Muscle of leg (tissue), 3 donors: ENCODE measurements at regions not wholly inside any gene's neighbourhood (a gene's known extent, or its start where the extent isn't known, plus 50 kb on each side); places are given as distances from the start of the nearest gene placed in this dataset.
A peak's percentile ranks its signal among the peaks of the same experiment; 100 is the strongest.

Experiments
- DNase-seq: peaks from one replicate; pipeline ENCODE4 v3.0.0; 2013
- H3K27ac ChIP-seq: one replicate; pipeline ENCODE4 v1.5.1; 2013; ENCODE audit warnings: mild to moderate bottlenecking, low read length, control low read depth
- H3K27me3 ChIP-seq: one replicate; pipeline ENCODE4 v1.6.1; 2013; ENCODE audit warnings: low read length; ENCODE audit not compliant: control insufficient read depth, insufficient read depth
- H3K36me3 ChIP-seq: one replicate; pipeline ENCODE4 v1.6.1; 2013; ENCODE audit warnings: low read length; ENCODE audit not compliant: control insufficient read depth, insufficient read depth
- H3K4me1 ChIP-seq: one replicate; pipeline ENCODE4 v1.6.1; 2013; ENCODE audit warnings: low read length; ENCODE audit not compliant: control insufficient read depth, insufficient read depth
- H3K4me3 ChIP-seq: one replicate; pipeline ENCODE4 v1.5.1; 2013; ENCODE audit warnings: low read length, control low read depth
- H3K9me3 ChIP-seq: replicated peaks from 2 replicates; pipeline ENCODE4 v1.6.1; 2013; ENCODE audit warnings: low read depth, low read length; ENCODE audit not compliant: control insufficient read depth
- WGBS: methylation state at CpG from one replicate; pipeline ENCODE4 v1.1.5; 2013; ENCODE audit warnings: missing lambda C conversion rate; ENCODE audit not compliant: insufficient coverage; 5-methylcytosine and 5-hydroxymethylcytosine counted together

GRCh38 chr11:45502226-45502545 lies 163.2 kb downstream of the CHST1 start:
- 78% methylated on average over 3 of the region's 5 CpGs for WGBS
- H3K4me3 ChIP-seq, result no peak overlapping the region
- H3K27me3 ChIP-seq, result no peaks in the 10 kb centered on the region
- H3K9me3 ChIP-seq, result no peaks in the 10 kb centered on the region
- H3K27ac ChIP-seq, result no peak overlapping the region
- H3K4me1 ChIP-seq, result peaks cover 17% of the 10 kb centered on the region
- DNase-seq, result no peak
- H3K36me3 ChIP-seq, result no peaks in the 10 kb centered on the region

DNA sequence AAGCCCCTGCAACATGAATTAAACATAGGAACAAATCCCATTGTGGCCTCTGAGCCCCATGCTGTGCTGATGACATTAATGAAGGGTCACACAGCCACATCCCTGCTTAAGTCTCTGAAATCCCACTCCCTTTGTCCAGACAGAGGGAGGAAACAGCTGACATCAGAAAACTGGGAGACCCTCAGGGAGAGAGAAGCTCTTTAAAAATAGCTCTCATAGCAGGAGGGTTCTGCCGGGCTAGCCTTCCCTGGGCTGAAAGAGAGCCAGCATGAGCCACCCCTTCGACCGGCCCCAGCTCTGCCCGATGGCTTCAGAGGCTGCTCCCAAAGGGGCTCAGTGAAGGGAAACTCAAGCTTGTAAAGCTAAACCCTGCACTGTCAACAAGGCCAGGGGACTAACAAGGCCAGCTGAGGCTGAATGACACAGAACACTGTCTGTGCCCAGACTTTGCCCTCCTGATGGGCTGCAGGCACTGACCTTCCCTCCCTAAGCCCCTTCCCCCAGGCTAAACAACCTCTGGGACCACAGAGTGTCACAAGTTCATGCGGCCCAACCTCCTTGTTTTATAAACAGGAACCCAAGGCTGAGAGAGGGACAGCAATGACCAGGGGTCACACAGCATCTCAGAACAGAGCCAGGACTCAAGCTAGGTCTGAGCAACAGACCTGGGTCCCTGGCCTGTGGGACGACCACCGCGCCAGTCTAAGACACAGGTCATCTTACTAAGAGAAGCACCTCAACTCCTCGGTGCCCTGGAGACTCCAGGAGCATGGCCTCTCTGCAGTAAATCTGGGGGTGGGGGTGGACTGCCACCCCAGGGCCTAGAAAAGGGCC lies 163.8 kb downstream of the CHST1 start:
- Histone ChIP-seq H3K27ac (peak overlapping the region; percentile 30), H3K9me3 (no peaks in the 10 kb centered on the region), H3K27me3 (no peaks in the 10 kb centered on the region), H3K4me3 (no peak overlapping the region), H3K36me3 (no peaks in the 10 kb centered on the region), H3K4me1 (peaks cover 17% of the 10 kb centered on the region)
- peak; percentile 41 for DNase-seq
- WGBS, result 22% methylated on average over 6 of the region's 9 CpGs

DNA sequence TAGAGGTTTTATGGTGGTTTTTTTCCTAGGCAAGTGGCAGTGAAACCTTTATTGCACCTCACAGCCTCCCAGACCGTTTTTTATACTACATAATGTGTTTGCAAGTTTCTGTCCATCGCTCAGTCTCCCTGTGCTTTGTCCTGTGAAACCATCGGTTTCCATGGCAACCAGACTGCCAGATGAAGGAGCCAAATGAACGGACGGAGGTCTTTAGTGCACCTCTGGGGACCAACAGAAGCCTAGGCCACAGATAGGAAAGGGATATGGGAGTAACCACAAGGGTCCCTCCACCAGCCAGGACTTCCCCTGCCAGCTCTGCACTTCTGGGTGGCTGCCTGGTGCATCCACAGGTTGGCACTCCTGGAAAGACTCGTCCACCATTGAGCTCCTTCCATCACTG lies 165.0 kb downstream of the CHST1 start:
- WGBS, result 6% methylated on average over 3 of the region's 6 CpGs
- Histone ChIP-seq H3K36me3 (no peaks in the 10 kb centered on the region), H3K4me1 (peaks cover 17% of the 10 kb centered on the region), H3K4me3 (no peak overlapping the region), H3K27ac (no peak overlapping the region), H3K27me3 (no peaks in the 10 kb centered on the region), H3K9me3 (no peaks in the 10 kb centered on the region)
- peak; percentile 72 for DNase-seq

GRCh38 chr11:45494738-45495137 lies 170.7 kb downstream of the CHST1 start:
- H3K4me3 ChIP-seq, result no peak overlapping the region
- H3K36me3 ChIP-seq, result no peaks in the 10 kb centered on the region
- DNase-seq, result no peak
- no peaks in the 10 kb centered on the region for H3K27me3 ChIP-seq
- H3K4me1 ChIP-seq, result no peaks in the 10 kb centered on the region
- no peaks in the 10 kb centered on the region for H3K9me3 ChIP-seq
- no CpG with 5 or more reads among the region's 2 CpGs for WGBS
- no peak overlapping the region for H3K27ac ChIP-seq

- 83% methylated on average over 1 of the region's 7 CpGs for WGBS
These were observed 176.0 kb downstream of the CHST1 start for GRCh38 chr11:45489281-45489905.

DNA sequence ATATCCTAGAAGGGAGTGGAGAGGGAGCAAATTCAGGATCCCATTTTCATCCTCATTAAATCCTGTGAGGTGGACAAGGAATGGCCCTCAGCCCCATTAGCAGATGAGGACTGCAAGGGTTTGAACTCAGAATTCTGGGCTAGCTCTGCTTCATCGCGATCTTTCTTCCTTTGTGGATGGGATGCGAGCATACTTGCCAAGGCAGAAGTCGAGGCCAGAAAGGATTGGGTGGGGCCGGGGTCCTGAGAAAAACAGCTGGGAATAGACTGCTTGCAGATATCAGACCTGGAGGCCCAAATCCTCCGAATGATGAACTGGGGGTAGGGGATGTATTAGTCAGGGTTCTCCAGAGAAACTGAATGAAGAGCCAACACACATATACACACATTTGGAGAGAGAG lies 179.0 kb downstream of the CHST1 start:
- H3K4me1 ChIP-seq, result no peaks in the 10 kb centered on the region
- 95% methylated on average over 4 of the region's 6 CpGs for WGBS
- no peaks in the 10 kb centered on the region for H3K36me3 ChIP-seq
- no peaks in the 10 kb centered on the region for H3K9me3 ChIP-seq
- DNase-seq, result no peak
- H3K27me3 ChIP-seq, result peaks cover 3% of the 10 kb centered on the region
- no peak overlapping the region for H3K27ac ChIP-seq
- no peak overlapping the region for H3K4me3 ChIP-seq

More at GRCh38 chr11:45489281-45489905, 176.0 kb downstream of the CHST1 start:
- Histone ChIP-seq H3K27me3 (peaks cover 3% of the 10 kb centered on the region), H3K9me3 (no peaks in the 10 kb centered on the region), H3K36me3 (no peaks in the 10 kb centered on the region), H3K4me1 (no peaks in the 10 kb centered on the region), H3K27ac (no peak overlapping the region), H3K4me3 (no peak overlapping the region)
- DNase-seq, result no peak

- H3K4me3 ChIP-seq, result no peak overlapping the region
- 76% methylated on average over 6 of the region's 8 CpGs for WGBS
- H3K27me3 ChIP-seq, result peaks cover 3% of the 10 kb centered on the region
- DNase-seq, result no peak
- H3K4me1 ChIP-seq, result no peaks in the 10 kb centered on the region
- H3K36me3 ChIP-seq, result no peaks in the 10 kb centered on the region
- H3K9me3 ChIP-seq, result no peaks in the 10 kb centered on the region
- no peak overlapping the region for H3K27ac ChIP-seq
These were observed 180.2 kb downstream of the CHST1 start for GRCh38 chr11:45485070-45485707.

DNA sequence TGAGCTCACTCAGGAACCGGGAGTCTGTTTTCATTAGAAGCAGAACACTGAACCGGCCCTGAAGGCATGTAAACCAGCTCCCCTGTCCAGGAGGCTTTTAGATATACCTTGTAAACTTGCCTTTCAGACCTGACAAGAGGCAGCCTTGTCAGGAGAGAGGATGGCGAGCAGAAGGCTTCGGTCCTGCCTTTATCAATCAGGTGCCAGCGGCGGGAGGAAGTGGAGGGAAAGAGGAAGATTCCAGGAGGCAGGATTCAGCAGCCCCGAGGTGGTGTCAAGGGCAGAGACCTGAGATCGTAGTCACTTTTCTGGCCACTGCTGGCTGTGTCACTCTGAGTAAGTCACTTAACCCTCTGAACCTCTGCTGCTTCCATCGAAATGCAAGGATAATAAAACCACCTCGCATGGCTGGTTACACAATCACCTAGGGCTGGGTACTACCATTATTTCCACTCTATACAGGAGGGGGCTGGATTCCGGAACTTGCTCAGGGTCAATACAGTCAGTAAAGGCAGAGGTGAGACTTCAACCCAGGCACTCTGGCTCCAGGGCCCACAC lies 181.0 kb downstream of the CHST1 start:
- peaks cover 3% of the 10 kb centered on the region for H3K27me3 ChIP-seq
- 41% methylated on average over 8 of the region's 11 CpGs for WGBS
- H3K27ac ChIP-seq, result no peak overlapping the region
- H3K36me3 ChIP-seq, result no peaks in the 10 kb centered on the region
- DNase-seq, result no peak
- H3K9me3 ChIP-seq, result no peaks in the 10 kb centered on the region
- H3K4me1 ChIP-seq, result no peaks in the 10 kb centered on the region
- H3K4me3 ChIP-seq, result no peak overlapping the region

DNA sequence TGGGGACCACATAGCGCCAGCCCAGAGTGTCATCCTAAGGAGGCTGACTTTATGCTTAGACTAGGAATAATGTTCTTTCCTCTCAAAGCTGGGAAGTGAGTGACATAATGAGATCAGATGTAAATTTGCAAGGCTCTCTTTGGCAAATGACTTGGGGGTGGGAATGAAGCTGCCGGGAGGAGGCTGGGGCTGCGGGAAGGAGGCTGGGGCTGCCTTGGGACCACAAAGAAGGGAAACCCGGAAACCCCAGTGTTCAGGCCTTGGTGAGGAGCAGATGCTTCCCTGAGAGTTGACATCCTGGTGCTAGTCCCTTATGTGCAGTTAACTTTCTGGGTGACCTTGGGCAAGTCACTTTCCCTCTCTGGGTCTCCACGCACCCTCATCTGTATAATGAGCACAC lies 182.0 kb downstream of the CHST1 start:
- H3K27ac ChIP-seq, result no peak overlapping the region
- H3K9me3 ChIP-seq, result no peaks in the 10 kb centered on the region
- no peaks in the 10 kb centered on the region for H3K36me3 ChIP-seq
- no peak overlapping the region for H3K4me3 ChIP-seq
- H3K4me1 ChIP-seq, result no peaks in the 10 kb centered on the region
- H3K27me3 ChIP-seq, result peaks cover 3% of the 10 kb centered on the region
- DNase-seq, result no peak
- WGBS, result 61% methylated on average over 4 of the region's 5 CpGs

- Histone ChIP-seq H3K4me3 (no peak overlapping the region), H3K27me3 (peaks cover 3% of the 10 kb centered on the region), H3K9me3 (no peaks in the 10 kb centered on the region), H3K4me1 (no peaks in the 10 kb centered on the region), H3K27ac (no peak overlapping the region), H3K36me3 (no peaks in the 10 kb centered on the region)
- no peak for DNase-seq
- WGBS, result 75% methylated on average over 7 of the region's 7 CpGs
These were observed 183.1 kb downstream of the CHST1 start for GRCh38 chr11:45482331-45482730.
